A549 (cell line): ENCODE measurements at regions not wholly inside any gene's neighbourhood (a gene's known extent, or its start where the extent isn't known, plus 50 kb on each side); places are given as distances from the start of the nearest gene placed in this dataset.

Source experiments
- ATAC-seq, 2 experiments: fragments of 200-7000 bp in 1 of 2; fragments of >200 bp in 1 of 2; cut with Nextera tagmentation in 1 of 2; cut with Tn5 transposase in 1 of 2; 3 replicates each; pipeline versions ENCODE4 v1.8.0 to v1.9.1; 2018 to 2020; ENCODE audit warnings: mild to moderate bottlenecking in 1 of 2, moderate library complexity in 1 of 2
- CTCF ChIA-PET: fragments of 300-600 bp; sonication (Branson Sonifier 250); formaldehyde crosslinking; extraction: SDS; loops from one replicate; lab custom pipeline; 2021; ENCODE audit warnings: antibody characterized with exemption, inconsistent platforms; lab: Yijun Ruan, JAX
- POLR2A ChIA-PET: fragments of 350-600 bp; formaldehyde crosslinking; extraction: SDS; loops from one replicate; lab custom pipeline; 2021; ENCODE audit warnings: antibody characterized with exemption, inconsistent platforms; lab: Yijun Ruan, JAX
- DNase-seq, 2 experiments: peaks; one replicate each; pipeline versions ENCODE4 v3.0.0 to v3.0.0-alpha.2; 2011 to 2016; ENCODE audit warnings: low read depth in 1 of 2, low spot score in 1 of 2
- FAIRE-seq: peaks from 2 replicates; lab custom pipeline; 2011; peaks lifted over from hg19 to GRCh38; lab: Jason Lieb, UNC
- H3K27ac ChIP-seq, 2 experiments: fragments of >200 bp; sonication (Bioruptor Twin); formaldehyde crosslinking; 3 replicates each; pipeline ENCODE4 v1.5.1; 2016 to 2017
- H3K4me1 ChIP-seq: fragments of >200 bp; sonication (Bioruptor Twin); formaldehyde crosslinking; 3 replicates; pipeline ENCODE4 v1.6.1; 2016
- H3K4me2 ChIP-seq: fragments of >200 bp; sonication (Bioruptor Twin); formaldehyde crosslinking; 3 replicates; pipeline ENCODE4 v1.6.1; 2016
- H3K4me3 ChIP-seq: fragments of >200 bp; sonication (Bioruptor Twin); formaldehyde crosslinking; 3 replicates; pipeline ENCODE4 v1.5.1; 2016
- H3K9me3 ChIP-seq: fragments of >200 bp; sonication (Bioruptor Twin); formaldehyde crosslinking; 3 replicates; pipeline ENCODE4 v1.6.1; 2016
- BHLHE40 ChIP-seq: IDR thresholded peaks from 2 replicates; pipeline ENCODE4 v1.6.1; 2012; ENCODE audit warnings: low read depth, low read length, inconsistent platforms
- CEBPB ChIP-seq, 2 experiments: fragments of >200 bp in 1 of 2; sonication (Bioruptor Twin) in 1 of 2; formaldehyde crosslinking in 1 of 2; IDR thresholded peaks; 2 replicates each; pipeline ENCODE4 v1.6.1; 2012 to 2016
- CHD4 ChIP-seq: fragments of 200-600 bp; sonication (generic); IDR thresholded peaks from 2 replicates; pipeline ENCODE4 v1.6.1; 2016; ENCODE audit warnings: antibody characterized with exemption, mild to moderate bottlenecking, borderline replicate concordance
- ESRRA ChIP-seq: fragments of 150-350 bp; IDR thresholded peaks from 2 replicates; pipeline ENCODE4 v1.6.1; 2014; ENCODE audit warnings: mild to moderate bottlenecking, low read length, borderline replicate concordance
- FOSL2 ChIP-seq, 2 experiments: fragments of 450-650 bp in 1 of 2; fragments of >200 bp in 1 of 2; sonication (Bioruptor Twin) in 1 of 2; formaldehyde crosslinking; IDR thresholded peaks; 2 replicates each; pipeline versions ENCODE4 v1.5.0 to v1.6.1; 2016 to 2020; ENCODE audit warnings: mild to moderate bottlenecking in 1 of 2, moderate library complexity in 1 of 2
- HOXB5 ChIP-seq: fragments of 250-450 bp; sonication (Bioruptor Pico); IDR thresholded peaks from 2 replicates; pipeline ENCODE4 v1.5.0; 2020; ENCODE audit warnings: mild to moderate bottlenecking, moderate library complexity
- JUN ChIP-seq, 2 experiments: fragments of >200 bp; sonication (Bioruptor Twin); formaldehyde crosslinking; IDR thresholded peaks; 2 replicates in 1 of 2; 3 replicates in 1 of 2; pipeline ENCODE4 v1.6.1; 2016 to 2017
- KDM5A ChIP-seq: fragments of 200-600 bp; sonication (generic); IDR thresholded peaks from 2 replicates; pipeline ENCODE4 v1.6.1; 2016; ENCODE audit warnings: antibody characterized with exemption, mild to moderate bottlenecking
- MAZ ChIP-seq: fragments of 150-350 bp; IDR thresholded peaks from 2 replicates; pipeline ENCODE4 v1.6.1; 2014; ENCODE audit warnings: antibody characterized with exemption, low read depth, low read length, borderline replicate concordance
- PHF8 ChIP-seq: fragments of 200-600 bp; sonication (generic); IDR thresholded peaks from 2 replicates; pipeline ENCODE4 v1.6.1; 2016; ENCODE audit warnings: low read depth, mild to moderate bottlenecking, antibody characterized with exemption, moderate library complexity, borderline replicate concordance
- RFX5 ChIP-seq: fragments of 450-650 bp; IDR thresholded peaks from 2 replicates; pipeline ENCODE4 v1.7.1; 2014; ENCODE audit warnings: antibody characterized with exemption, mild to moderate bottlenecking, moderate library complexity
- SMC3 ChIP-seq: fragments of >200 bp; sonication (Bioruptor Twin); formaldehyde crosslinking; IDR thresholded peaks from 3 replicates; pipeline ENCODE4 v1.6.1; 2018; ENCODE audit warnings: inconsistent platforms
- SREBF2 ChIP-seq: fragments of 450-650 bp; IDR thresholded peaks from 2 replicates; pipeline ENCODE4 v1.6.1; 2014; ENCODE audit warnings: mild to moderate bottlenecking, moderate library complexity
- TFCP2L1 ChIP-seq: fragments of 250-450 bp; sonication (Bioruptor Pico); IDR thresholded peaks from 2 replicates; pipeline ENCODE4 v1.5.0; 2021; ENCODE audit warnings: mild to moderate bottlenecking
- TP53 ChIP-seq: fragments of 250-450 bp; sonication (Bioruptor Pico); IDR thresholded peaks from 2 replicates; pipeline ENCODE4 v1.5.0; 2021; ENCODE audit warnings: mild to moderate bottlenecking, moderate library complexity
- ZNF302 ChIP-seq: fragments of 250-450 bp; sonication (Bioruptor Pico); IDR thresholded peaks from 2 replicates; pipeline ENCODE4 v1.9.0; 2021; ENCODE audit warnings: inconsistent platforms, mild to moderate bottlenecking, moderate library complexity
- ZSCAN20 ChIP-seq: fragments of 250-450 bp; sonication (Bioruptor Pico); IDR thresholded peaks from 2 replicates; pipeline ENCODE4 v1.8.0; 2022; ENCODE audit warnings: mild to moderate bottlenecking, moderate library complexity
- WGBS: methylation state at CpG from one replicate; pipeline ENCODE4 v1.1.6; 2017; ENCODE audit errors: missing lambda C conversion rate; 5-methylcytosine and 5-hydroxymethylcytosine counted together
- TF ChIP-seq, protein P1 (sequence below): fragments of 450-650 bp; IDR thresholded peaks from 2 replicates; pipeline ENCODE4 v1.6.1; 2014; ENCODE audit warnings: antibody characterized with exemption
- TF ChIP-seq, protein P2 (sequence below): fragments of >200 bp; sonication (Bioruptor Twin); formaldehyde crosslinking; IDR thresholded peaks from 3 replicates; pipeline ENCODE4 v1.5.1; 2016
- TF ChIP-seq, protein P3 (sequence below): IDR thresholded peaks from 2 replicates; pipeline ENCODE4 v1.6.1; 2012; ENCODE audit warnings: low read depth, borderline replicate concordance
- TF ChIP-seq, protein P4 (sequence below): fragments of 250-450 bp; sonication (Bioruptor Pico); IDR thresholded peaks from 2 replicates; pipeline ENCODE4 v1.5.0; 2021; ENCODE audit warnings: mild to moderate bottlenecking, moderate library complexity, borderline replicate concordance

DNA sequence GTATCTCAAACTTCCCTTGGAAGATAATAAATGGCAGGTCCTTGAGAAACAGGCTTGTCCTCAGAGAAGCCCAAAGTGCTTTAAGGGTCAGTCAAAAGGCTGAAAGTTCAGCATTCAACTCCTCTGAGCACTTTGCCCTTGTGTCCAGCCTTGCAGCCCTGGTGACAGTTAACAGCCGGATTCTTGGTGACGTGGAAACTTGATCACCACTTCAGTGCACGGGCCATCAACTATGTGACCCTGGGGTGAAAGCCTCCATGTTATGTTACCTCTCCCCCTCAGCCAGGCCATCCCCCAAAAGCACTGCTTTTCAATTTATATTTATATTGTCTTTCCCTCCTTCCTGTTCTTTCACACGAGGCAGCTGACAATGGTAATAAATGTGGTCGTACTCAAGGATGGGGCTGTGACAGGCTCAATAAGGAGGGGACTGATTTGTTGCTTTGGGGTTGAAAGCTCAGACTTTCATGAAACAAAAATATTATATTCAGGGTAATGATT is 164.0 kb upstream of the NRP1 start:
- Histone ChIP-seq H3K4me3 (no peak overlapping the region), H3K4me1 (no peaks in the 10 kb centered on the region), H3K9me3 (no peaks in the 10 kb centered on the region), H3K27ac (no peak overlapping the region), H3K4me2 (no peak overlapping the region)
- ChIA-PET POLR2A (no interaction called here), CTCF (no interaction called here)
- FAIRE-seq = no peak
- ATAC-seq = no peak
- WGBS = 79% methylated on average over 5 of the region's 5 CpGs
- TF ChIP-seq KDM5A (no peak), CHD4 (no peak), ESRRA (no peak), MAZ (no peak), JUN (IDR thresholded peaks at IDR 0.05) (no peak), TP53 (CRISPR knock-in tag) (no peak), CEBPB (IDR thresholded peaks at IDR 0.05) (no peak), BHLHE40 (no peak), FOSL2 (IDR thresholded peaks at IDR 0.05) (no peak), FOSL2 (CRISPR knock-in tag; IDR thresholded peaks at IDR 0.05) (no peak), SMC3 (no peak), SREBF2 (no peak), TFCP2L1 (CRISPR knock-in tag) (no peak), ZNF302 (CRISPR knock-in tag) (no peak)
- TF ChIP-seq, protein P1, sequence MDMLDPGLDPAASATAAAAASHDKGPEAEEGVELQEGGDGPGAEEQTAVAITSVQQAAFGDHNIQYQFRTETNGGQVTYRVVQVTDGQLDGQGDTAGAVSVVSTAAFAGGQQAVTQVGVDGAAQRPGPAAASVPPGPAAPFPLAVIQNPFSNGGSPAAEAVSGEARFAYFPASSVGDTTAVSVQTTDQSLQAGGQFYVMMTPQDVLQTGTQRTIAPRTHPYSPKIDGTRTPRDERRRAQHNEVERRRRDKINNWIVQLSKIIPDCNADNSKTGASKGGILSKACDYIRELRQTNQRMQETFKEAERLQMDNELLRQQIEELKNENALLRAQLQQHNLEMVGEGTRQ = no peak
- TF ChIP-seq, protein P2, sequence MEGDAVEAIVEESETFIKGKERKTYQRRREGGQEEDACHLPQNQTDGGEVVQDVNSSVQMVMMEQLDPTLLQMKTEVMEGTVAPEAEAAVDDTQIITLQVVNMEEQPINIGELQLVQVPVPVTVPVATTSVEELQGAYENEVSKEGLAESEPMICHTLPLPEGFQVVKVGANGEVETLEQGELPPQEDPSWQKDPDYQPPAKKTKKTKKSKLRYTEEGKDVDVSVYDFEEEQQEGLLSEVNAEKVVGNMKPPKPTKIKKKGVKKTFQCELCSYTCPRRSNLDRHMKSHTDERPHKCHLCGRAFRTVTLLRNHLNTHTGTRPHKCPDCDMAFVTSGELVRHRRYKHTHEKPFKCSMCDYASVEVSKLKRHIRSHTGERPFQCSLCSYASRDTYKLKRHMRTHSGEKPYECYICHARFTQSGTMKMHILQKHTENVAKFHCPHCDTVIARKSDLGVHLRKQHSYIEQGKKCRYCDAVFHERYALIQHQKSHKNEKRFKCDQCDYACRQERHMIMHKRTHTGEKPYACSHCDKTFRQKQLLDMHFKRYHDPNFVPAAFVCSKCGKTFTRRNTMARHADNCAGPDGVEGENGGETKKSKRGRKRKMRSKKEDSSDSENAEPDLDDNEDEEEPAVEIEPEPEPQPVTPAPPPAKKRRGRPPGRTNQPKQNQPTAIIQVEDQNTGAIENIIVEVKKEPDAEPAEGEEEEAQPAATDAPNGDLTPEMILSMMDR = no peak
- TF ChIP-seq, all 56 proteins: peak for 0
- no peak for DNase-seq

DNA sequence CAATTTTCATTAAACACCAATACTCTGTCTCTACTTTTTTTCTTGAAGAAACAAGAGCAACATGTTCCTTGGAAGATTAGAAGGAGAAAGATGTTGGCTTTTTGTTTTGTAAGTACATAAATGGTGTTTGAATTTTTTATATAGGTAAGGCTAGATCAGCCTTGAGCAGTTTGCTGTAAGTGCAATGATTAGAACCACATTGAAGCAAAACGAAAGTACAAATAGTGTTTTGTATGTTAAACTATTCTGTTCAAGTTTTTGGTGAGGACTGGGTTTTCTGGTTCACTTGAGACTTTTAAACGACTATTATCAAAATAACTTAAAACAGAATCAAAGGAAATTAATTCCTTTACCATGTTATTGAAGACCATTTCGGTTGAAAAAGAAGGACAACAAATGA is 162.9 kb upstream of the NRP1 start:
- H3K4me3 ChIP-seq = no peak overlapping the region
- H3K9me3 ChIP-seq = no peaks in the 10 kb centered on the region
- DNase-seq (no peak), ATAC-seq (no peak), FAIRE-seq (peak; percentile 78)
- no peaks in the 10 kb centered on the region for H3K4me1 ChIP-seq
- no peak overlapping the region for H3K4me2 ChIP-seq
- 33% methylated on average over 3 of the region's 3 CpGs for WGBS
- H3K27ac ChIP-seq = no peak overlapping the region
- ChIA-PET POLR2A (no interaction called here), CTCF (no interaction called here)
- TF ChIP-seq ZSCAN20 (CRISPR knock-in tag) = no peak
- TF ChIP-seq, protein P3, sequence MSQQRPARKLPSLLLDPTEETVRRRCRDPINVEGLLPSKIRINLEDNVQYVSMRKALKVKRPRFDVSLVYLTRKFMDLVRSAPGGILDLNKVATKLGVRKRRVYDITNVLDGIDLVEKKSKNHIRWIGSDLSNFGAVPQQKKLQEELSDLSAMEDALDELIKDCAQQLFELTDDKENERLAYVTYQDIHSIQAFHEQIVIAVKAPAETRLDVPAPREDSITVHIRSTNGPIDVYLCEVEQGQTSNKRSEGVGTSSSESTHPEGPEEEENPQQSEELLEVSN = no peak
- no peak for TF ChIP-seq HOXB5 (CRISPR knock-in tag)
- TF ChIP-seq, protein P4, sequence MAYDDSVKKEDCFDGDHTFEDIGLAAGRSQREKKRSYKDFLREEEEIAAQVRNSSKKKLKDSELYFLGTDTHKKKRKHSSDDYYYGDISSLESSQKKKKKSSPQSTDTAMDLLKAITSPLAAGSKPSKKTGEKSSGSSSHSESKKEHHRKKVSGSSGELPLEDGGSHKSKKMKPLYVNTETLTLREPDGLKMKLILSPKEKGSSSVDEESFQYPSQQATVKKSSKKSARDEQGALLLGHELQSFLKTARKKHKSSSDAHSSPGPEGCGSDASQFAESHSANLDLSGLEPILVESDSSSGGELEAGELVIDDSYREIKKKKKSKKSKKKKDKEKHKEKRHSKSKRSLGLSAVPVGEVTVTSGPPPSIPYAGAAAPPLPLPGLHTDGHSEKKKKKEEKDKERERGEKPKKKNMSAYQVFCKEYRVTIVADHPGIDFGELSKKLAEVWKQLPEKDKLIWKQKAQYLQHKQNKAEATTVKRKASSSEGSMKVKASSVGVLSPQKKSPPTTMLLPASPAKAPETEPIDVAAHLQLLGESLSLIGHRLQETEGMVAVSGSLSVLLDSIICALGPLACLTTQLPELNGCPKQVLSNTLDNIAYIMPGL (CRISPR knock-in tag) = no peak

DNA sequence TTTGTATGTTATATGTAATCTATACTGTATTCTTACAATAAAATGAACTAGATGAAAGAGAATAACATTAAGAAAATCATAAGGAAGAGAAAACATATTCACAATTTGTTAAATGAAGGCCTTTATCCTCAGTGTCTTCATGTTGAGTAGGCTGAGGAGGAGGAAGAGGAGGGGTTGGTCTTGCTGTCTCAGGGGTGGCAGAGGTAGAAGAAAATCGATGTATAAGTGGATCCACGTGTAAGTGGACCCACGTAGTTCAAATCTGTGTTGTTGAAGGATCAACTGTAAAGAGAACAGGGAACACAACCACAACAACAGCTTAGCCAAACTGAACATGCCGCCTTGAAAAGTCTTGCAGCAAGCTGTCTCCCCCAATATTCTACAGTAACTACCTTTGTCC is 161.6 kb upstream of the NRP1 start:
- CTCF ChIA-PET = interaction anchor here (0.7 kb wide), 1 partner anchor 45 kb away, joined by 3 read pairs; no protein-coding TSS in a partner anchor
- TF ChIP-seq RFX5 (no peak), PHF8 (no peak), ZSCAN20 (CRISPR knock-in tag) (no peak)
- TF ChIP-seq, all 56 proteins: peak for 0

More for the DNA sequence above, 161.6 kb upstream of the NRP1 start:
- H3K27ac ChIP-seq = no peak overlapping the region
- no peaks in the 10 kb centered on the region for H3K4me1 ChIP-seq
- FAIRE-seq (no peak), ATAC-seq (no peak), DNase-seq (no peak)
- H3K9me3 ChIP-seq = no peaks in the 10 kb centered on the region
- POLR2A ChIA-PET = no interaction called here
- no peak overlapping the region for H3K4me3 ChIP-seq
- WGBS = 27% methylated on average over 4 of the region's 4 CpGs
- no peak overlapping the region for H3K4me2 ChIP-seq
